NT2/D1 (cell line): ENCODE measurements at regions not wholly inside any gene's neighbourhood (a gene's known extent, or its start where the extent isn't known, plus 50 kb on each side); places are given as distances from the start of the nearest gene placed in this dataset.
"Not testable (repeated sequence)": the region's sequence is repeated elsewhere in the genome, so short reads cannot be mapped to it uniquely, and the experiment has no call there.

ENCODE experiments used
- DNase-seq: peaks from one replicate; pipeline ENCODE4 v3.0.0-alpha.2; 2011; ENCODE audit warnings: low read depth, low spot score
- H3K27me3 ChIP-seq: 2 replicates; pipeline ENCODE4 v1.6.0; 2011; ENCODE audit warnings: mild to moderate bottlenecking; ENCODE audit not compliant: insufficient read length, insufficient read depth
- H3K36me3 ChIP-seq: 2 replicates; pipeline ENCODE4 v1.6.1; 2011; ENCODE audit warnings: mild to moderate bottlenecking, low read length, mixed read lengths; ENCODE audit not compliant: insufficient read depth, insufficient read length
- H3K4me1 ChIP-seq: 2 replicates; pipeline ENCODE4 v1.5.1; 2011; ENCODE audit not compliant: insufficient read depth, insufficient read length
- H3K4me3 ChIP-seq: 2 replicates; pipeline ENCODE4 v1.5.1; 2011; ENCODE audit warnings: low read depth; ENCODE audit not compliant: insufficient read length
- H3K9ac ChIP-seq: 2 replicates; pipeline ENCODE4 v1.6.0; 2011; ENCODE audit warnings: low read depth; ENCODE audit not compliant: insufficient read length
- H3K9me3 ChIP-seq: 2 replicates; pipeline ENCODE4 v1.5.1; 2011; ENCODE audit warnings: mild to moderate bottlenecking, low read length; ENCODE audit not compliant: insufficient read depth
- SUZ12 ChIP-seq: IDR thresholded peaks from 2 replicates; pipeline ENCODE4 v1.6.1; 2011; ENCODE audit not compliant: insufficient read length, insufficient read depth; ENCODE audit errors: extremely low read depth
- YY1 ChIP-seq: IDR thresholded peaks from 2 replicates; pipeline ENCODE4 v1.6.1; 2011; ENCODE audit not compliant: insufficient read length, insufficient read depth
- ZNF274 ChIP-seq: IDR thresholded peaks from 2 replicates; pipeline ENCODE4 v1.6.1; 2011; ENCODE audit warnings: mild to moderate bottlenecking, low read depth, low read length

- H3K9ac ChIP-seq = no peak overlapping the region
- H3K9me3 ChIP-seq = no peaks in the 10 kb centered on the region
- H3K4me1 ChIP-seq = no peaks in the 10 kb centered on the region
- no peak for TF ChIP-seq ZNF274
- TF ChIP-seq SUZ12 = no peak
- no peak for TF ChIP-seq YY1
- no peaks in the 10 kb centered on the region for H3K36me3 ChIP-seq
- H3K27me3 ChIP-seq = no peaks in the 10 kb centered on the region
- H3K4me3 ChIP-seq = no peak overlapping the region
- DNase-seq = peak; percentile 33
Measured at GRCh38 chr12:16789204-16789790, 183.3 kb upstream of the LMO3 start.

- Histone ChIP-seq H3K9ac (no peak overlapping the region), H3K4me1 (no peaks in the 10 kb centered on the region), H3K27me3 (no peaks in the 10 kb centered on the region), H3K9me3 (no peaks in the 10 kb centered on the region), H3K4me3 (no peak overlapping the region), H3K36me3 (no peaks in the 10 kb centered on the region)
- TF ChIP-seq YY1 (no peak), SUZ12 (no peak), ZNF274 (no peak)
- no peak for DNase-seq
Measured at GRCh38 chr12:16788506-16789203, 182.7 kb upstream of the LMO3 start.

DNA sequence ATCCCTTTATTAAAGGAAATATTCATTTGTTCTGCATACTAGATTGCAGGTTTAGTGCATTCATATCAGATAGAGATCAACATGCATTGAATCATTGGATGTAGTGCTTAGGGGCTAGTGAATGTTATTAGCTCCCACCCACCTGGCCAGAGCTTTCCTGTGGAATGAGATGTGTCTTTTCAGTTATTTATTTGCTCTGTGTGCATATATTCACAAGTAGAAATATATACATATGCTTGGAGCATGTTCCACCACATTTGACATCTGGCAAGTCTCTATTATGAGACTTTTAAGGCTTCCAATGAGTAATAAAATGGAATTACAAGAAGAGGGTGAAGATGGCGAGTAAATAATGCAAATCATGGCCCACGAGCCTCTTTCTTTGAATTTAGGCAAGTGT is 180.0 kb upstream of the LMO3 start:
- H3K9ac ChIP-seq = no peak overlapping the region
- no peak overlapping the region for H3K4me3 ChIP-seq
- no peaks in the 10 kb centered on the region for H3K4me1 ChIP-seq
- H3K27me3 ChIP-seq = no peaks in the 10 kb centered on the region
- TF ChIP-seq ZNF274 (no peak), SUZ12 (no peak), YY1 (no peak)
- H3K36me3 ChIP-seq = no peaks in the 10 kb centered on the region
- DNase-seq = no peak
- H3K9me3 ChIP-seq = no peaks in the 10 kb centered on the region

GRCh38 chr12:16785524-16785923 is 179.6 kb upstream of the LMO3 start:
- no peak overlapping the region for H3K4me3 ChIP-seq
- no peaks in the 10 kb centered on the region for H3K36me3 ChIP-seq
- TF ChIP-seq ZNF274 (no peak), YY1 (no peak), SUZ12 (no peak)
- no peaks in the 10 kb centered on the region for H3K9me3 ChIP-seq
- no peak for DNase-seq
- H3K27me3 ChIP-seq = no peaks in the 10 kb centered on the region
- no peak overlapping the region for H3K9ac ChIP-seq
- no peaks in the 10 kb centered on the region for H3K4me1 ChIP-seq

DNA sequence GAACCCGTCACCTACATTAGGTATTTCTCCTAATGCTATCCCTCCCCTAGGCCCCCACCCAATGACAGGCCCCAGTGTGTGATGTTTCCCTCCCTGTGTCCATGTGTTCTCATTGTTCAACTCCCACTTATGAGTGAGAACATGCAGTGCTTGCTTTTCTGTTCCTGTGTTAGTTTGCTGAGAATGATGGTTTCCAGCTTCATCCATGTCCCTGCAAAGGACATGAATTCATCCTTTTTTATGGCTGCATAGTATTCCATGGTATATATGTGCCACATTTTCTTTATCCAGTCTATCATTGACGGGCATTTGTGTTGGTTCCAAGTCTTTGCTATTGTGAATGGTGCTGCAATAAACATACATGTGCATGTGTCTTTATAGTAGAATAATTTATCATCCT is 163.2 kb upstream of the LMO3 start:
- not testable (repeated sequence) for DNase-seq, H3K4me3 ChIP-seq, H3K4me1 ChIP-seq, H3K9ac ChIP-seq, H3K36me3 ChIP-seq, H3K27me3 ChIP-seq, H3K9me3 ChIP-seq

- Histone ChIP-seq H3K9ac (no peak overlapping the region), H3K36me3 (no peaks in the 10 kb centered on the region), H3K4me3 (no peak overlapping the region), H3K27me3 (no peaks in the 10 kb centered on the region), H3K4me1 (no peaks in the 10 kb centered on the region), H3K9me3 (no peaks in the 10 kb centered on the region)
- no peak for DNase-seq
- no peak for TF ChIP-seq YY1
- no peak for TF ChIP-seq SUZ12
- TF ChIP-seq ZNF274 = no peak
Measured at GRCh38 chr12:16766736-16767135, 160.8 kb upstream of the LMO3 start.

- no peak for DNase-seq
- Histone ChIP-seq H3K27me3 (no peaks in the 10 kb centered on the region), H3K36me3 (no peaks in the 10 kb centered on the region), H3K9ac (no peak overlapping the region), H3K4me1 (no peaks in the 10 kb centered on the region), H3K9me3 (no peaks in the 10 kb centered on the region), H3K4me3 (no peak overlapping the region)
- no peak for TF ChIP-seq ZNF274
- no peak for TF ChIP-seq SUZ12
- TF ChIP-seq YY1 = no peak
Measured at GRCh38 chr12:16763901-16764300, 157.9 kb upstream of the LMO3 start.

DNA sequence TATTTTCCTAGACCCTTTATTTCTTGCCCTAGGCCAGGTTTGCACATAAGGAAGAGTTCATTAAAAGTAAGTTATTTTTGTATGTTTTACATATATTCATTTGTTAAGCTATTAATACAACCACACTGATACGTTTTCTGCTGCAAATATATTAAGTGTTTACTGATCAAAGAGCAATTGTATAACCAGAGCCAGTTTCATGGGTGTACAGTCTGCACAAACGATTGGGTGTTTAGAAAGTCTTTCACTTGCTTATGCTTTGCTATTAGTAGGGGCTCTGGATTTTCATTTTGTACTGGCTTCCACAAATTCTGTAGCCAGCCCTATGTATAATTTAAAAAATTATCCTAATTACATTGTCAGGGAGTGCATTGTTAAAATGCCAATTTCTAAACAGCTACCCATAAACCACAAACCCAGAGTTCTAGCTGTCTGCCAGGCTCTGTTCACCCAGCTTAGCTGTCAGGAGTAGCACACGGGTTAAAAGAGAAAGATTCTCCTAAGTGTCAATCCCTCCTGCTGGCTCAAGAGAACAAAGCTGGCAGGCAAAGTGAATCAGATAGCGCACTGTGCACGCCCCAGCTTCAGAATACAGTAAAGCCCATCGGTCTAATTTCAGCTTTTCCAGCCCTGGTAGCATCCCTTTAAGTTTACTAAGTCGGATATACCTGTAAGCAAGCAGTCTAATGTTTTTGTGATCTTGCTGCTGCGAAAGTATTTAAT is 151.0 kb upstream of the LMO3 start:
- DNase-seq = no peak
- H3K9ac ChIP-seq = no peak overlapping the region
- TF ChIP-seq YY1 = no peak
- TF ChIP-seq ZNF274 = no peak
- TF ChIP-seq SUZ12 = no peak

More for the DNA sequence above, 151.0 kb upstream of the LMO3 start:
- H3K4me1 ChIP-seq = no peaks in the 10 kb centered on the region
- no peaks in the 10 kb centered on the region for H3K9me3 ChIP-seq
- H3K4me3 ChIP-seq = no peak overlapping the region
- H3K36me3 ChIP-seq = no peaks in the 10 kb centered on the region
- no peaks in the 10 kb centered on the region for H3K27me3 ChIP-seq
